IPS-15b (cell line): ENCODE measurements at regions not wholly inside any gene's neighbourhood (a gene's known extent, or its start where the extent isn't known, plus 50 kb on each side); places are given as distances from the start of the nearest gene placed in this dataset.

Source experiments
- H3K27me3 ChIP-seq: one replicate; pipeline ENCODE4 v1.6.1; 2013; ENCODE audit warnings: low read length; ENCODE audit not compliant: control insufficient read depth, insufficient read depth
- H3K36me3 ChIP-seq: one replicate; pipeline ENCODE4 v1.6.1; 2013; ENCODE audit warnings: low read length; ENCODE audit not compliant: control insufficient read depth, insufficient read depth
- H3K4me1 ChIP-seq: one replicate; pipeline ENCODE4 v1.6.1; 2013; ENCODE audit warnings: mild to moderate bottlenecking, low read length; ENCODE audit not compliant: control insufficient read depth, insufficient read depth
- H3K4me3 ChIP-seq: one replicate; pipeline ENCODE4 v1.5.1; 2013; ENCODE audit warnings: low read depth, low read length
- H3K9ac ChIP-seq: one replicate; pipeline ENCODE4 v1.6.1; 2013; ENCODE audit warnings: low read depth, mild to moderate bottlenecking, low read length
- H3K9me3 ChIP-seq: one replicate; pipeline ENCODE4 v1.6.1; 2013; ENCODE audit warnings: mild to moderate bottlenecking, low read length; ENCODE audit not compliant: control insufficient read depth, insufficient read depth

GRCh38 chr10:131403936-131404335 lies 92.4 kb upstream of the TCERG1L start:
- Histone ChIP-seq H3K36me3 (no peaks in the 10 kb centered on the region), H3K4me3 (no peak overlapping the region), H3K27me3 (no peaks in the 10 kb centered on the region), H3K9ac (no peak overlapping the region), H3K4me1 (no peaks in the 10 kb centered on the region), H3K9me3 (no peaks in the 10 kb centered on the region)

GRCh38 chr10:131404886-131405285 lies 93.4 kb upstream of the TCERG1L start:
- no peaks in the 10 kb centered on the region for H3K4me1 ChIP-seq
- H3K9me3 ChIP-seq = no peaks in the 10 kb centered on the region
- H3K36me3 ChIP-seq = no peaks in the 10 kb centered on the region

GRCh38 chr10:131406676-131407392 lies 95.3 kb upstream of the TCERG1L start:
- Histone ChIP-seq H3K36me3 (no peaks in the 10 kb centered on the region), H3K4me1 (no peaks in the 10 kb centered on the region), H3K9me3 (no peaks in the 10 kb centered on the region), H3K27me3 (no peaks in the 10 kb centered on the region), H3K4me3 (no peak overlapping the region), H3K9ac (no peak overlapping the region)

More at GRCh38 chr10:131404886-131405285, 93.4 kb upstream of the TCERG1L start:
- H3K9ac ChIP-seq = no peak overlapping the region
- H3K4me3 ChIP-seq = no peak overlapping the region
- H3K27me3 ChIP-seq = no peaks in the 10 kb centered on the region

GRCh38 chr10:131418681-131419080 lies 107.2 kb upstream of the TCERG1L start:
- Histone ChIP-seq H3K27me3 (no peaks in the 10 kb centered on the region), H3K9ac (no peak overlapping the region), H3K36me3 (no peaks in the 10 kb centered on the region), H3K4me1 (no peaks in the 10 kb centered on the region), H3K9me3 (no peaks in the 10 kb centered on the region), H3K4me3 (no peak overlapping the region)

GRCh38 chr10:131419797-131420196 lies 108.3 kb upstream of the TCERG1L start:
- no peak overlapping the region for H3K9ac ChIP-seq
- no peaks in the 10 kb centered on the region for H3K4me1 ChIP-seq
- H3K9me3 ChIP-seq = no peaks in the 10 kb centered on the region
- no peaks in the 10 kb centered on the region for H3K27me3 ChIP-seq
- no peak overlapping the region for H3K4me3 ChIP-seq
- no peaks in the 10 kb centered on the region for H3K36me3 ChIP-seq

GRCh38 chr10:131420867-131421266 lies 109.3 kb upstream of the TCERG1L start:
- Histone ChIP-seq H3K36me3 (no peaks in the 10 kb centered on the region), H3K4me1 (no peaks in the 10 kb centered on the region), H3K9me3 (no peaks in the 10 kb centered on the region), H3K9ac (no peak overlapping the region), H3K27me3 (no peaks in the 10 kb centered on the region), H3K4me3 (no peak overlapping the region)

GRCh38 chr10:131421381-131421780 lies 109.9 kb upstream of the TCERG1L start:
- no peaks in the 10 kb centered on the region for H3K4me1 ChIP-seq
- H3K9me3 ChIP-seq = no peaks in the 10 kb centered on the region
- no peaks in the 10 kb centered on the region for H3K36me3 ChIP-seq
- no peak overlapping the region for H3K9ac ChIP-seq
- H3K4me3 ChIP-seq = no peak overlapping the region
- no peaks in the 10 kb centered on the region for H3K27me3 ChIP-seq

GRCh38 chr10:131422731-131423130 lies 111.2 kb upstream of the TCERG1L start:
- H3K27me3 ChIP-seq = no peaks in the 10 kb centered on the region
- H3K9ac ChIP-seq = no peak overlapping the region
- no peaks in the 10 kb centered on the region for H3K9me3 ChIP-seq
- no peak overlapping the region for H3K4me3 ChIP-seq
- H3K4me1 ChIP-seq = no peaks in the 10 kb centered on the region
- no peaks in the 10 kb centered on the region for H3K36me3 ChIP-seq

GRCh38 chr10:131424053-131424452 lies 112.5 kb upstream of the TCERG1L start:
- Histone ChIP-seq H3K36me3 (no peaks in the 10 kb centered on the region), H3K4me3 (no peak overlapping the region), H3K9ac (no peak overlapping the region), H3K4me1 (no peaks in the 10 kb centered on the region), H3K9me3 (no peaks in the 10 kb centered on the region), H3K27me3 (no peaks in the 10 kb centered on the region)

GRCh38 chr10:131424836-131425491 lies 113.4 kb upstream of the TCERG1L start:
- Histone ChIP-seq H3K4me3 (no peak overlapping the region), H3K36me3 (no peaks in the 10 kb centered on the region), H3K27me3 (no peaks in the 10 kb centered on the region), H3K4me1 (no peaks in the 10 kb centered on the region), H3K9ac (no peak overlapping the region), H3K9me3 (no peaks in the 10 kb centered on the region)

- Histone ChIP-seq H3K9ac (no peak overlapping the region), H3K4me1 (no peaks in the 10 kb centered on the region), H3K27me3 (no peaks in the 10 kb centered on the region), H3K36me3 (no peaks in the 10 kb centered on the region), H3K4me3 (no peak overlapping the region), H3K9me3 (no peaks in the 10 kb centered on the region)
These were observed 114.4 kb upstream of the TCERG1L start for GRCh38 chr10:131425752-131426533.

- Histone ChIP-seq H3K36me3 (no peaks in the 10 kb centered on the region), H3K4me1 (no peaks in the 10 kb centered on the region), H3K27me3 (no peaks in the 10 kb centered on the region), H3K9me3 (no peaks in the 10 kb centered on the region), H3K9ac (no peak overlapping the region), H3K4me3 (no peak overlapping the region)
These were observed 115.0 kb upstream of the TCERG1L start for GRCh38 chr10:131426534-131426898.
